NB4 (cell line): ENCODE measurements at regions not wholly inside any gene's neighbourhood (a gene's known extent, or its start where the extent isn't known, plus 50 kb on each side); places are given as distances from the start of the nearest gene placed in this dataset.
A peak's percentile ranks its signal among the peaks of the same experiment; 100 is the strongest.
"Not testable (repeated sequence)": the region's sequence is repeated elsewhere in the genome, so short reads cannot be mapped to it uniquely, and the experiment has no call there.

Source experiments
- DNase-seq: peaks from one replicate; pipeline ENCODE4 v3.0.0; 2010; ENCODE audit warnings: low read depth
- H3K4me3 ChIP-seq: one replicate; pipeline ENCODE4 v1.5.1; 2011; ENCODE audit warnings: mild to moderate bottlenecking, low read depth, low read length, moderate library complexity
- CTCF ChIP-seq: IDR thresholded peaks from one replicate; pipeline ENCODE4 v1.5.1; 2012; ENCODE audit warnings: low read depth, low read length
- MYC ChIP-seq: IDR thresholded peaks from 2 replicates; pipeline ENCODE4 v1.6.1; 2011; ENCODE audit warnings: low read depth, low read length
- POLR2A ChIP-seq: IDR thresholded peaks from 2 replicates; pipeline ENCODE4 v1.6.1; 2011; ENCODE audit warnings: mild to moderate bottlenecking; ENCODE audit not compliant: insufficient read length; ENCODE audit errors: extremely low read depth
- TF ChIP-seq, protein P1 (sequence below): IDR thresholded peaks from 2 replicates; pipeline ENCODE4 v1.6.1; 2011; ENCODE audit warnings: low read depth, low read length

DNA sequence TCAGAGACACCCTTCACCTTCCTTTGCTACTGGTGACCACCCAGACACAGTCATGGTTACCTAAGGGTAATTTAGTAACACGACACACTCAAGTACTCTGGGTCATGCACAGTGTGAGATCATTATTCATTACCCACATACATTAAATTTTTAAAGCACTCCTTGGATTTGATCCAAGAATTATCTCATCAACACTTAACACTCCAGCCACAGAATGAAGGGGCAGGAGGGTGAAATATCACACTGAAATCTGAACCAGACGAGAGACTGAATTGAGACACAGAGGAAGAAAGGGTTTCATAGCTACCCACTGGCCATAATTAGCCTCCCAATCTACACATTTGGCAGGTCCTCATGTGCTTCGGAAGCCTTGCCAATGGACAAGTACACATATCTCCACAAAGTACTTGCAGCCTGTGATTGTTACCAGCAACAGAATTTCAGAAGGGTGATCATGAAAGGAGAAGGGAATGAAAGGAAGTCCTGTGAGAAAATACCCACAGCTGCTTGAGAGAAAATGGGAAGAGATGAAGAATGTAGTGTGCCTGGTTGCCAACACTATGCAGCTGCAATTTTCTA lies 189.3 kb downstream of the POLR1F start:
- TF ChIP-seq POLR2A: no peak
- no peak for TF ChIP-seq MYC
- TF ChIP-seq CTCF: no peak
- TF ChIP-seq, protein P1, sequence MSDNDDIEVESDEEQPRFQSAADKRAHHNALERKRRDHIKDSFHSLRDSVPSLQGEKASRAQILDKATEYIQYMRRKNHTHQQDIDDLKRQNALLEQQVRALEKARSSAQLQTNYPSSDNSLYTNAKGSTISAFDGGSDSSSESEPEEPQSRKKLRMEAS: no peak
- no peak for DNase-seq
- H3K4me3 ChIP-seq: no peak overlapping the region

- H3K4me3 ChIP-seq: not testable (repeated sequence)
Observed at GRCh38 chr7:19517546-19517945, 191.3 kb downstream of the POLR1F start.

GRCh38 chr7:19508821-19509220 lies 200.0 kb downstream of the POLR1F start:
- DNase-seq: no peak
- H3K4me3 ChIP-seq: no peak overlapping the region
- TF ChIP-seq MYC (no peak), POLR2A (no peak), CTCF (no peak)
- TF ChIP-seq, protein P1: no peak

More at GRCh38 chr7:19517546-19517945, 191.3 kb downstream of the POLR1F start:
- DNase-seq: not testable (repeated sequence)

GRCh38 chr7:19508124-19508523 lies 200.7 kb downstream of the POLR1F start:
- H3K4me3 ChIP-seq: no peak overlapping the region
- TF ChIP-seq MYC (no peak), POLR2A (no peak), CTCF (no peak)
- TF ChIP-seq, protein P1: no peak
- DNase-seq: no peak

DNA sequence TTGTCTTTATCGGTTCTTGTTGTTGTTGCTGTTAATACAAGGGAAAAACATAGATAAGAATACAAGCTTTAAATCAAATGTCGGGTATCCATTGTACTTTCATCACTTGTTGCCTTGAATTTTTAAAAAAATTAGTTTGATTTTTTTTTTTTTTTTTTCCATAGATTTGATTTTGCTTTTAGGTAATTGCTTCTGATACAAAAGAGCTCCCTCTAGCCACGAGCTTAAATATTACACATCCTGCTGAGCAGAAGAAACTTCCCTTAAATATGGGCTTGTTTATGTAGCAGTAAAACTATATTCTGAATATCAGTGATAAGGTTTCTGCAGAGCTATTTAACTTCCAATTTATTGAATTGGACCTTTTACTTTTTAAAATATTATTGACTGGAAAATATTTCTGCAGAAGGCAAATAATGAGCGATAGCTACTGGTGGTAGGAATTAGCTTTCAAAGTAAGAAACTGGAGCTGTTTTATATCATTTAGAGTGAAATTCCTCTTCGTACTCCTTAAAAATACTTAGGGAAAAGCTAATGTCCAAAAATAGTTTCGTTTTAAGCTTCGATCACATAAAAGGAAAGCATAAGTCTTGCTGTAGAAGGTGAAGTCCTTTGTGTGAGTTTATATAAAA lies 216.9 kb downstream of the POLR1F start:
- H3K4me3 ChIP-seq: no peak overlapping the region
- TF ChIP-seq MYC (no peak), CTCF (peak; percentile 57), POLR2A (no peak)
- TF ChIP-seq, protein P1: no peak
- DNase-seq: peak; percentile 52

DNA sequence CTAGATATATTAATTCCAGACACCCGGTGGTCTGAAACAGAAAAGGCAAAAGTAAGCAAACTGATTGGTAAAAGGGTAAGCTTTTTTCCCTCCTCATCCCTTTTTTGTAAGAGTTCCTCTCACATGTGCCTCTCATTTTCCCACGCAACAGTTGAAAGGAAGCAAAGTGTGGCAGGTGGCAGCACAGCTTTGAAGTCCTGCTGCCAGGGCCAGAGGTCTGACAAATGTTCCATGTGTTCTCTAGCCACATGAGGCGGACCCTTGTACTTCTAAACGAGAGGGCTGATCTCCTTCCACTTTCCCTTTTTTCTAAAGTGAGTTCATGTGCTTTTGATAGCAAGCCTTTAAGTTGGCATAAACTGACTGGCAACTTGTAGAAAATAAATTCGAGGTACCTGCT lies 217.5 kb downstream of the POLR1F start:
- no peak overlapping the region for H3K4me3 ChIP-seq
- no peak for TF ChIP-seq CTCF
- TF ChIP-seq, protein P1: no peak
- TF ChIP-seq POLR2A: no peak
- no peak for TF ChIP-seq MYC
- DNase-seq: no peak
